RWPE2 (cell line): ENCODE measurements at regions not wholly inside any gene's neighbourhood (a gene's known extent, or its start where the extent isn't known, plus 50 kb on each side); places are given as distances from the start of the nearest gene placed in this dataset.

ENCODE experiments used
- ATAC-seq: fragments of 200-7000 bp; cut with Tn5 transposase; 3 replicates; pipeline ENCODE4 v1.9.1; 2021; ENCODE audit warnings: low read depth
- DNase-seq: peaks from one replicate; pipeline ENCODE4 v3.0.0-alpha.2; 2020; ENCODE audit warnings: low spot score
- H3K27ac ChIP-seq: fragments of 450-650 bp; 2 replicates; pipeline ENCODE4 v1.5.1; 2017; ENCODE audit warnings: mild to moderate bottlenecking; ENCODE audit not compliant: poor library complexity, severe bottlenecking
- H3K27me3 ChIP-seq: fragments of 250-450 bp; sonication (Bioruptor Pico); 2 replicates; pipeline ENCODE4 v1.5.1; 2021; ENCODE audit warnings: mild to moderate bottlenecking, moderate library complexity; ENCODE audit not compliant: insufficient read depth, poor library complexity, severe bottlenecking
- H3K36me3 ChIP-seq: fragments of 250-450 bp; sonication (Bioruptor Pico); 2 replicates; pipeline ENCODE4 v1.5.1; 2020; ENCODE audit warnings: low read depth, mild to moderate bottlenecking, moderate library complexity
- H3K4me1 ChIP-seq: fragments of 250-450 bp; sonication (Bioruptor Pico); 2 replicates; pipeline ENCODE4 v1.5.1; 2021; ENCODE audit warnings: mild to moderate bottlenecking, moderate library complexity; ENCODE audit not compliant: insufficient read depth, poor library complexity, severe bottlenecking
- H3K4me3 ChIP-seq: fragments of 250-450 bp; sonication (Bioruptor Pico); 2 replicates; pipeline ENCODE4 v1.5.1; 2021; ENCODE audit warnings: mild to moderate bottlenecking, moderate library complexity; ENCODE audit not compliant: severe bottlenecking
- H3K9me3 ChIP-seq: fragments of 250-450 bp; sonication (Bioruptor Pico); 2 replicates; pipeline ENCODE4 v1.5.1; 2021; ENCODE audit warnings: mild to moderate bottlenecking, moderate library complexity; ENCODE audit not compliant: severe bottlenecking
- TF ChIP-seq, protein P1 (sequence below): fragments of 450-650 bp; IDR thresholded peaks from one replicate; pipeline ENCODE4 v1.5.1; 2017; ENCODE audit warnings: mild to moderate bottlenecking, moderate library complexity; ENCODE audit not compliant: poor library complexity, severe bottlenecking

DNA sequence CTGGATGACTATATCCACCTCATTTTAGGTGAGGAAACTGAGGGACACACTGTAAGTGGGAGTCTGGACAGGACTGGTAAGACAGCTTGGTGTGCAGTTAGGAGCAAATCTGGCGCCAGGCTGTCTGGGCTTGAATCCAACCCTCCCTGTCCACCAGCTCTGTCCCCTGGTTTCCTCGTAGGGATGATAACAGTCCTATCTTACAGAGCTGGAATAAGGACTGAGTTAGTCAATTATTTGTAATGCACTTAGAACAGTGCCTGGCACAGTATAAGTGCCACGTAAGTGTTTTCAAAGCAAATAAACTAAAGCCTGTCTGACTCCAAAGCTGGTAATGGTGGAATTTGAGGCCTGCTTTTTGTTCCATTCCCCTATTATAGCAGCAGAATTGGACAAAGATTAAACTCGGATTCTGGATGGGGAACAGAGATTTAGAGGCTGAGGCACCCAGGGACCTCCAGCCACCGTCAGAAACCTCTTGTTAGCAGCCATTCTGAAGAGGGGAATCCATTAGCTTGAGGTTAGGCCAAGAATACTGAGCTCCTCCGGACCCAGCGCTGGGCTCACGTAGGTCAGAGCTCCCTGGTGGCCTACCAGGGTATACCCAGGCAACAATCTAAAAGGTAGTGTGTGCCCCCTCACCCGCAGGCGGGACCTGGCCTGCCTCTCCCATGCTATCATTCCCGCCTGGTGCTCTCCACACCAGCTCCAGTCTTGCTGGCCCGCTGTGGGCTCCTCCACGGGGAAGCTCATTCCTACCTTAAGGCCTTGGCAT, 102.1 kb downstream of the UCHL1 start:
- DNase-seq (no peak), ATAC-seq (no peak)
- TF ChIP-seq, protein P1, sequence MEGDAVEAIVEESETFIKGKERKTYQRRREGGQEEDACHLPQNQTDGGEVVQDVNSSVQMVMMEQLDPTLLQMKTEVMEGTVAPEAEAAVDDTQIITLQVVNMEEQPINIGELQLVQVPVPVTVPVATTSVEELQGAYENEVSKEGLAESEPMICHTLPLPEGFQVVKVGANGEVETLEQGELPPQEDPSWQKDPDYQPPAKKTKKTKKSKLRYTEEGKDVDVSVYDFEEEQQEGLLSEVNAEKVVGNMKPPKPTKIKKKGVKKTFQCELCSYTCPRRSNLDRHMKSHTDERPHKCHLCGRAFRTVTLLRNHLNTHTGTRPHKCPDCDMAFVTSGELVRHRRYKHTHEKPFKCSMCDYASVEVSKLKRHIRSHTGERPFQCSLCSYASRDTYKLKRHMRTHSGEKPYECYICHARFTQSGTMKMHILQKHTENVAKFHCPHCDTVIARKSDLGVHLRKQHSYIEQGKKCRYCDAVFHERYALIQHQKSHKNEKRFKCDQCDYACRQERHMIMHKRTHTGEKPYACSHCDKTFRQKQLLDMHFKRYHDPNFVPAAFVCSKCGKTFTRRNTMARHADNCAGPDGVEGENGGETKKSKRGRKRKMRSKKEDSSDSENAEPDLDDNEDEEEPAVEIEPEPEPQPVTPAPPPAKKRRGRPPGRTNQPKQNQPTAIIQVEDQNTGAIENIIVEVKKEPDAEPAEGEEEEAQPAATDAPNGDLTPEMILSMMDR, result no peak
- H3K27ac ChIP-seq, result no peak overlapping the region
- peaks cover 5% of the 10 kb centered on the region for H3K4me1 ChIP-seq
- no peaks in the 10 kb centered on the region for H3K9me3 ChIP-seq
- H3K27me3 ChIP-seq, result no peaks in the 10 kb centered on the region
- H3K36me3 ChIP-seq, result no peaks in the 10 kb centered on the region
- no peak overlapping the region for H3K4me3 ChIP-seq

GRCh38 chr4:41359422-41359775, 102.7 kb downstream of the UCHL1 start:
- no peak for ATAC-seq
- no peak overlapping the region for H3K4me3 ChIP-seq
- H3K27ac ChIP-seq, result no peak overlapping the region
- TF ChIP-seq, protein P1, result no peak
- H3K9me3 ChIP-seq, result no peaks in the 10 kb centered on the region
- no peak for DNase-seq
- H3K36me3 ChIP-seq, result no peaks in the 10 kb centered on the region
- H3K4me1 ChIP-seq, result peaks cover 10% of the 10 kb centered on the region
- no peaks in the 10 kb centered on the region for H3K27me3 ChIP-seq

GRCh38 chr4:41359836-41360213, 103.1 kb downstream of the UCHL1 start:
- H3K27ac ChIP-seq, result peak overlapping the region; percentile 85
- H3K4me3 ChIP-seq, result peak overlapping the region; percentile 75
- peaks cover under 1% of the 10 kb centered on the region; the same call in 1 of the 2 replicates for H3K36me3 ChIP-seq
- H3K27me3 ChIP-seq, result no peaks in the 10 kb centered on the region
- DNase-seq (no peak), ATAC-seq (no peak)
- TF ChIP-seq, protein P1, result no peak
- no peaks in the 10 kb centered on the region for H3K9me3 ChIP-seq
- H3K4me1 ChIP-seq, result peaks cover 14% of the 10 kb centered on the region

GRCh38 chr4:41360214-41360920, 103.6 kb downstream of the UCHL1 start:
- H3K36me3 ChIP-seq, result peaks cover 6% of the 10 kb centered on the region
- ATAC-seq (peak; percentile 68), DNase-seq (peak; percentile 75)
- H3K27me3 ChIP-seq, result no peaks in the 10 kb centered on the region
- TF ChIP-seq, protein P1, result peak; percentile 7
- no peaks in the 10 kb centered on the region for H3K9me3 ChIP-seq
- H3K4me3 ChIP-seq, result peak overlapping the region; percentile 75
- peaks cover 14% of the 10 kb centered on the region for H3K4me1 ChIP-seq
- peak overlapping the region; percentile 85 for H3K27ac ChIP-seq
